GM23338 (cell line): ENCODE measurements at regions not wholly inside any gene's neighbourhood (a gene's known extent, or its start where the extent isn't known, plus 50 kb on each side); places are given as distances from the start of the nearest gene placed in this dataset.

Experiments used
- ATAC-seq: fragments of 200-7000 bp; cut with Tn5 transposase; 3 replicates; pipeline ENCODE4 v1.9.1; 2020
- DNase-seq: peaks from one replicate; pipeline ENCODE4 v3.0.0-alpha.2; 2015; ENCODE audit warnings: low spot score
- H2AFZ ChIP-seq: fragments of 200-600 bp; sonication (generic); 2 replicates; pipeline ENCODE4 v1.8.0; 2016; ENCODE audit warnings: antibody characterized with exemption, mild to moderate bottlenecking, moderate library complexity
- H3F3A ChIP-seq: fragments of 200-600 bp; sonication (generic); replicated peaks from 2 replicates; pipeline ENCODE4 v1.8.0; 2017; ENCODE audit warnings: antibody characterized with exemption, mixed run types, low read depth
- H3K27ac ChIP-seq: fragments of 200-600 bp; sonication (generic); 2 replicates; pipeline ENCODE4 v1.6.1; 2016; ENCODE audit warnings: low read depth
- H3K27me3 ChIP-seq: fragments of 200-600 bp; sonication (generic); 2 replicates; pipeline ENCODE4 v1.8.0; 2016; ENCODE audit warnings: mild to moderate bottlenecking, mixed run types, moderate library complexity; ENCODE audit not compliant: insufficient read depth
- H3K36me3 ChIP-seq: fragments of 200-600 bp; sonication (generic); 2 replicates; pipeline ENCODE4 v1.8.0; 2016; ENCODE audit warnings: mild to moderate bottlenecking; ENCODE audit not compliant: insufficient read depth
- H3K4me1 ChIP-seq: fragments of 200-600 bp; sonication (generic); 2 replicates; pipeline ENCODE4 v1.8.0; 2016; ENCODE audit warnings: mild to moderate bottlenecking, moderate library complexity; ENCODE audit not compliant: insufficient read depth
- H3K4me2 ChIP-seq: fragments of 200-600 bp; sonication (generic); 2 replicates; pipeline ENCODE4 v1.7.1; 2017; ENCODE audit warnings: mixed run types
- H3K4me3 ChIP-seq: fragments of 200-600 bp; sonication (generic); 2 replicates; pipeline ENCODE4 v1.6.1; 2016; ENCODE audit warnings: mixed run types
- H3K79me2 ChIP-seq: fragments of 200-600 bp; sonication (generic); replicated peaks from 2 replicates; pipeline ENCODE4 v1.8.0; 2017; ENCODE audit warnings: mild to moderate bottlenecking; ENCODE audit not compliant: insufficient read depth
- H3K9me2 ChIP-seq: fragments of 200-600 bp; sonication (generic); 2 replicates; pipeline ENCODE4 v1.8.0; 2017; ENCODE audit not compliant: insufficient read depth
- H4K20me1 ChIP-seq: fragments of 200-600 bp; sonication (generic); replicated peaks from 2 replicates; pipeline ENCODE4 v1.8.0; 2017; ENCODE audit warnings: mild to moderate bottlenecking; ENCODE audit not compliant: insufficient read depth
- H3K27ac Mint-ChIP-seq: 2 replicates; pipeline ENCODE4 v1.8.0; 2020; ENCODE audit warnings: inconsistent platforms, mild to moderate bottlenecking, moderate library complexity, mixed read lengths
- H3K27me3 Mint-ChIP-seq: 3 replicates; pipeline ENCODE4 v1.8.0; 2022; ENCODE audit warnings: low read depth, mild to moderate bottlenecking, moderate library complexity, mixed read lengths, inconsistent platforms; ENCODE audit not compliant: insufficient read depth, poor library complexity
- H3K36me3 Mint-ChIP-seq: 3 replicates; pipeline ENCODE4 v1.8.0; 2021; ENCODE audit warnings: low read depth, mild to moderate bottlenecking, inconsistent platforms, moderate library complexity, mixed read lengths
- H3K4me1 Mint-ChIP-seq: 3 replicates; pipeline ENCODE4 v1.8.0; 2020; ENCODE audit warnings: mild to moderate bottlenecking, inconsistent platforms, mixed read lengths
- H3K4me3 Mint-ChIP-seq: 3 replicates; pipeline ENCODE4 v1.8.0; 2021; ENCODE audit warnings: moderate library complexity, mild to moderate bottlenecking, inconsistent platforms, mixed read lengths
- H3K9me3 Mint-ChIP-seq: 3 replicates; pipeline ENCODE4 v1.8.0; 2020; ENCODE audit warnings: moderate library complexity, mild to moderate bottlenecking, inconsistent platforms, mixed read lengths
- CREB1 ChIP-seq: fragments of 250-450 bp; sonication (Bioruptor Pico); IDR thresholded peaks from 2 replicates; pipeline ENCODE4 v1.5.0; 2020; ENCODE audit warnings: low read depth, mild to moderate bottlenecking, moderate library complexity
- CTCF ChIP-seq, 2 experiments: fragments of 200-600 bp in 1 of 2; sonication (generic) in 1 of 2; conservative IDR thresholded peaks; 2 replicates each; pipeline versions ENCODE4 v1.5.1 to v1.6.1; 2016 to 2017; ENCODE audit warnings: antibody characterized with exemption in 2 of 2, low read depth in 2 of 2, mild to moderate bottlenecking in 2 of 2, moderate library complexity in 1 of 2
- ETS1 ChIP-seq: IDR thresholded peaks from 2 replicates; pipeline ENCODE4 v1.6.1; 2016; ENCODE audit warnings: antibody characterized with exemption
- EZH2 ChIP-seq: fragments of 200-600 bp; sonication (generic); IDR thresholded peaks from one replicate; pipeline ENCODE4 v1.8.0; 2017; ENCODE audit warnings: antibody characterized with exemption, mild to moderate bottlenecking, low read depth; ENCODE audit not compliant: unreplicated experiment
- EZH2phosphoT487 ChIP-seq: fragments of 200-600 bp; sonication (generic); IDR thresholded peaks from one replicate; pipeline ENCODE4 v1.8.1; 2018; ENCODE audit warnings: antibody characterized with exemption; ENCODE audit not compliant: unreplicated experiment
- JUNB ChIP-seq: IDR thresholded peaks from one replicate; pipeline ENCODE4 v1.6.1; 2016; ENCODE audit warnings: antibody characterized with exemption; ENCODE audit not compliant: unreplicated experiment
- NANOG ChIP-seq: IDR thresholded peaks from 2 replicates; pipeline ENCODE4 v1.6.1; 2016; ENCODE audit warnings: antibody characterized with exemption, borderline replicate concordance
- POLR2AphosphoS5 ChIP-seq: IDR thresholded peaks from 2 replicates; pipeline ENCODE4 v1.6.1; 2016; ENCODE audit warnings: antibody characterized with exemption, low read depth
- REST ChIP-seq: IDR thresholded peaks from one replicate; pipeline ENCODE4 v1.6.1; 2018; ENCODE audit warnings: antibody characterized with exemption; ENCODE audit not compliant: unreplicated experiment
- STAT1 ChIP-seq: IDR thresholded peaks from one replicate; pipeline ENCODE4 v1.6.1; 2016; ENCODE audit warnings: antibody characterized with exemption; ENCODE audit not compliant: unreplicated experiment
- ZNF114 ChIP-seq: fragments of 250-450 bp; sonication (Bioruptor Pico); IDR thresholded peaks from 2 replicates; pipeline ENCODE4 v1.5.0; 2020; ENCODE audit warnings: mild to moderate bottlenecking, moderate library complexity
- ZNF331 ChIP-seq: fragments of 250-450 bp; sonication (Bioruptor Pico); IDR thresholded peaks from 2 replicates; pipeline ENCODE4 v1.5.0; 2020; ENCODE audit warnings: low read depth, mild to moderate bottlenecking, moderate library complexity
- ZNF462 ChIP-seq: fragments of 250-450 bp; sonication (Bioruptor Pico); IDR thresholded peaks from 2 replicates; pipeline ENCODE4 v1.5.0; 2020; ENCODE audit warnings: mild to moderate bottlenecking, moderate library complexity

- no peak for TF ChIP-seq CREB1 (CRISPR knock-in tag)
- TF ChIP-seq POLR2AphosphoS5 = no peak
- TF ChIP-seq ETS1 = no peak
- no peak for TF ChIP-seq ZNF114 (CRISPR knock-in tag)
- no peak for TF ChIP-seq ZNF462
- no peak for TF ChIP-seq EZH2phosphoT487
- TF ChIP-seq REST = no peak
- TF ChIP-seq STAT1 = no peak
- TF ChIP-seq ZNF331 (CRISPR knock-in tag) = no peak
- TF ChIP-seq EZH2 = no peak
- TF ChIP-seq JUNB = no peak
- no peak for TF ChIP-seq CTCF (conservative IDR thresholded peaks at IDR 0.05; ENCODE audit: low read depth in 2 of 2)
- TF ChIP-seq NANOG = no peak
- H2AFZ ChIP-seq = no peak overlapping the region
- Mint-ChIP-seq H3K36me3 (no peaks in the 10 kb centered on the region), H3K4me1 (peaks cover 12% of the 10 kb centered on the region), H3K27ac (no peak overlapping the region), H3K9me3 (no peaks in the 10 kb centered on the region), H3K27me3 (peaks cover 12% of the 10 kb centered on the region), H3K4me3 (no peak overlapping the region)
- no peaks in the 10 kb centered on the region for H3F3A ChIP-seq
- peaks cover 5% of the 10 kb centered on the region; the same call in 1 of the 2 replicates for H3K9me2 ChIP-seq
- no peak overlapping the region for H3K27ac ChIP-seq
- H3K27me3 ChIP-seq = no peaks in the 10 kb centered on the region
- no peaks in the 10 kb centered on the region for H3K36me3 ChIP-seq
- no peak for ATAC-seq
- no peaks in the 10 kb centered on the region for H3K4me1 ChIP-seq
- no peaks in the 10 kb centered on the region for H3K79me2 ChIP-seq
- H3K4me2 ChIP-seq = no peak overlapping the region
- H3K4me3 ChIP-seq = no peak overlapping the region
- no peak for DNase-seq
- H4K20me1 ChIP-seq = no peaks in the 10 kb centered on the region
Measured at GRCh38 chr20:59443550-59443949, 143.1 kb downstream of the EDN3 start.
